GM19099 (cell line): ENCODE measurements at regions not wholly inside any gene's neighbourhood (a gene's known extent, or its start where the extent isn't known, plus 50 kb on each side); places are given as distances from the start of the nearest gene placed in this dataset.

Experiments used
- POLR2A ChIP-seq: IDR thresholded peaks from 3 replicates; pipeline ENCODE4 v1.6.1; 2011; ENCODE audit warnings: low read depth; ENCODE audit not compliant: insufficient read length; ENCODE audit errors: extremely low read depth

- TF ChIP-seq POLR2A: no peak
Observed at GRCh38 chr15:70334286-70334685, 236.6 kb upstream of the TLE3 start.

DNA sequence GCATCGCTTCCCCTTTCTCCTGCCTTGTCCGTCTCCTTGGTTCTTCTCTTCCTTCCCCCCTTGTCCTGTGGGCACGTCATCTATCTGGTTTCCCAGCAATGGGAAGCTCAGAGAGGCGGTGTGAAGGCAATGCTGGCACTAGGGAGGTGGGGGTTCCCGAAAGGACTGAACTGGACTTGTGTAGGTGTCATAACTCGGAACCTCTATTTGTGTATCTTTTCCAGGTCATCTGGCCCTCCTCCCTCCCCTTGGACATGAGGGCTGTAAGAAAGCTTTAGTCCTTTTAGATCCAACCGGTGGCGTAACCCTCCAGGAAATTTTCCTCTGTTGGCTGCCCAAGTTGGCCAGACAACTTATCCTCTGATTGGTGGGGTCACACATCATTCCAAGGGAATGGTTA lies 231.5 kb upstream of the TLE3 start:
- no peak for TF ChIP-seq POLR2A

GRCh38 chr15:70328679-70329115 lies 231.0 kb upstream of the TLE3 start:
- TF ChIP-seq POLR2A: no peak

DNA sequence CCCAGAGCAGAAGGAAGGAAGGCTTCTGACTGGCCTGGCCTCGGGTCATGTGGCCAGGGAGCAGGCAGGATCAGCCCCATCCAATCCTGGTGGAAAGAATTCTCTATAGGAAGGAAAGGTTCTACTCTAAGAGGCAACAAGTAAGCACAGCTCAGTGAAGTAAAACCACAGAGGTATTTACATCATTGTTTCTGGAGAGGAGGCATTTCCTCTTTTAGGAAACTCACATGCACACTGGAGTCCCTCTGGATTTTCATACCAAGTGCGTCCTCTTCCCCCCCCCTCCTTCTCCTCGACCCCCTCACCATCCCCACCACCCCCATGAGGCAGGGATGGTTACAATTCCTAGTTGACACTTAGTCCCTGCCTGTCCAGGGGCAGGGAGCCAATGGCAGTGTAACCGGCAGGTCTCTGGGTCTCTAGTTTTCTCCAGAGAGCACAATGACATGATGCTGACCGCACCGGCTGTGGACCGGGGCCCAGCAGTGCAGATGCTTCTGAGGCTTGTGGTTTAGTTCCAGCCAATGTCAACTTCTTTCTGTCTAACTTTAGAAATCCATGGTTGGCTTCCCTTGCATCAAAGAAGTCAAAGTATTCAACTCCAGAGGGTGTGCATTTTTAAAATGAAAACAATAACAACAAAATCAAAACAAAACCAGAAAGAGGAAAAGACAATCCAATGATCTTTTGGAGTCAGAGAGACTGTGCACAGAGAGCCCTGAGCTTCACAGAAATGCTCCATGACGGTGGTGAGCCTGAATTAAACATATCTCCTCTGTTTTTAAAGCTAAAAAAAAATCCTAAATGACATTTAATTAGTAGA lies 230.3 kb upstream of the TLE3 start:
- no peak for TF ChIP-seq POLR2A

DNA sequence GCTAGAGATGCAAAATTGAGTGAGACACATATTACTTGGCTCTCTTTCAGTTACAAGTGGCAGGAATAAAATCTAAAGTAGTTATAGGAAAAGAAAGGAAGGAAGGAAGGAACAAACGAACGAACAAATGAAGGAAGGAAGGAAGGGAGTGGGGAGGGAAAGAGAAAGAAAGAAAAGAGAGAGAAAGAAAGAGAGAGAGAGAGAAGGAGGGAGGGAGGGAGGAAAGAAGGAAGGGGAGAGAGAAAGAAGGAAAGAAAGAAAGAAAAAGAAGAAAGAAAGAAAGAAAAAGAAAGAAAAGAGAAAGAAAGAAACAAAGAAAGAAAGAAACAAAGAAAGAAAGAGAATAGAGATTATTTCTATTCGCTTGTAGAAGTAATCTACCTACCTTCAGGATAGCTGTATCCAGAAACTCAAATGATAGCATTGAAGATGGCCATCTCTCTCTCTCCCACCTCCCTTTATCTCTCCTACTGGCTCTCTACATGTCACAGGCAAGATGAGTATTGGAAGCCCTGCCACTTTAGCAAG lies 229.7 kb upstream of the TLE3 start:
- TF ChIP-seq POLR2A: no peak

GRCh38 chr15:70324001-70324974 lies 226.6 kb upstream of the TLE3 start:
- no peak for TF ChIP-seq POLR2A

DNA sequence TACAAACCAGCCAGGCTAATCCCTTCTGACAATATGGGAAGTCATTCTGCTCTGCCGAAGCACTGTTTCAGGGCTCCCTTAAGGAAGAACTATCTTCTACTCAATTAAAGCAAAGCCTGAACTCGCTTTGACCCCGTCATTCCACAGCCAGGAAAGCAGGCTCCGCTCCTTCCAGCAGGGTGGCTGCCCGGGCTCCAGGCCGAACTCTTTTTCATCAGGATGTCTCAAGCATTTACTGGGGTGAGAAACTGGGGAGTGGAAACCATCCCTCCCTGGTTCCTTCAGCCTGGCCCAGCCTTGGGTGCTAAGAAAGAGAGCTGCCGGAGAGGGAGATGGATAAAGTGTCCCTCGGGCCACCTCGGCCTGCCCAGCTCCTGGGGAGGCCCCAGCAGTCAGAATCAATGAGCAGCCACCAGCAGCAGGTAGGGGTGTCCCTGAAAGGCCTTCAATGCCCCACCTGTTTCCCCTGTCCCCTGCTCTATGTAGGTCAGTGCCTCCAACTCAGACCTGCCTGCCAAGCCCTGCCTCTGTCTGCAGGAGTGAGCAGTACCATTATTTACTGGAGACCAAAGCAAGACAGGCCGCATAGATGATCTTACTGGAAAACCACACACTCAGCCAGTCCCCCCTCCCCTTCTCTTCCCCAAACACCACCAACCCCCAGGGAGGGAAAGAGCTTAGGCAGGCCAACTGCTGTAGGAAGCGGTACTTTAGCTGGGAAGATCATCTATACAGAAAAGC lies 225.6 kb upstream of the TLE3 start:
- no peak for TF ChIP-seq POLR2A

GRCh38 chr15:70322051-70322668 lies 224.4 kb upstream of the TLE3 start:
- no peak for TF ChIP-seq POLR2A

DNA sequence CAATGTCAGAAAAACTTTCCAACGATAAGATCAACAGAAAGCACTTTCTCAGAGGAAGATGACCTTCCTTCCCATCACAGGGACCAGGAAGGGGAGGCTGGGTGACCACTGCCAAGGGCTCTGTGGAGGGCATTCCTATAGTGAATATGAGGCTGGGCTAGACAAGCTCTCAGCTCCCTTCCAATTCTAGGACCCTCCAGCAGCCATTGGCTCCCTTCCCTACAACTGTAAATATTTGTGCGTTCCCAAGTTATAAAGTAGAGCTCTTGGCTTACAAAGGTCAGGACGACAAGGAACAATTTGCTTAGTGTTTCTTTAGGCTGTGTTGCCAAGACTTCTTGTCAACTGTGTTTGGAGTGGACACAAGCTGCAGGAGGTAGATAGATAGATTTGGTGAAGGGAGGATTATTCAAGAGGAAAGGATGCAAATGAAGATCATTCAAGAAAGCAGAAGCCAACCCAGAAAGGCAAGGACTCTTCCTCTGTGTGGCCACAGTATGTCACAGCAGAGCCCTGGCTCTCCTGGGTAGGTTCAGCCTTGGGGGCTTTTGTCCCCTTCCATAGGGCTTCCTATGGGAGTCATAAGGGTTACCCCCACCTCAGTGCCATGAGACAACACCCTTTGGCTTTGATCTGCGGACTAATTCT lies 223.6 kb upstream of the TLE3 start:
- TF ChIP-seq POLR2A: no peak

DNA sequence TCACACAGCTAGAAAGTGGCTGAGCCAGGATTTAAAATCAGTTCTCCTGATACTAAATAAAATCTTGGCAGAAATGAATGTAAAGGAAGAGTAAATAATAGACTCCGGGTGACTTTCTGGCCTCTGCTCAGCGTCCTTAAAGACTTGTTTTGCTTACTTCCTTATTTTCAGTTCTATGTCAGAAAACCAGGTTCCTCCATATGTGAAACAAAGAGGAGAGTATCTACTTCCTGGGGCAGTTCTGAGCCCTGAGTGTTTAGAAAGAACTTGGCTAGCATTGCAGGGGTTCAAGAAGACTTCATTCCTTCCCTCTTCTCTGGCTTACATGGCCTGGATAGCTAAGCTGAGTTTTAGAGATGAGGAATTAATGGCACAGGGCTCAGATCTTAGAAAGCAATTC lies 222.8 kb upstream of the TLE3 start:
- no peak for TF ChIP-seq POLR2A

DNA sequence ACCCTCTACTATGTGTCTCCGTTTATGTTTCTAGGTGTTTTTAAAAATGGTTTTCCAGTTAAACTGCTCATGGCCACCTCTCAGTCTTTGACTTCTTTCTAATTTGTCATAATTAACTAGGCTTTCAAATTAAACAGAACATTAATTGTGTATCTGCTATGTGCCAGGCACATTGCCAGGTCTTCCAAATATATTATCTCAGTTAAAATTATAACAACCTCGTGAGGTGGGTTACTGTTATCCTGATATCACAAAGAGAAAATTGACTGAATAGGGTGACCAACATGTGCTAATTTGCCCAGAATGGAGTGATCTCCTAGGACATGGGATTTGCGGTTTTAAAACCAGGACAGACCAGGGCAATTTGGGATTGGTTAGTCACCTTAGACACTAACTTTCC lies 222.4 kb upstream of the TLE3 start:
- no peak for TF ChIP-seq POLR2A

- TF ChIP-seq POLR2A: peak; percentile 47
Observed at GRCh38 chr15:70319466-70319865, 221.7 kb upstream of the TLE3 start.

DNA sequence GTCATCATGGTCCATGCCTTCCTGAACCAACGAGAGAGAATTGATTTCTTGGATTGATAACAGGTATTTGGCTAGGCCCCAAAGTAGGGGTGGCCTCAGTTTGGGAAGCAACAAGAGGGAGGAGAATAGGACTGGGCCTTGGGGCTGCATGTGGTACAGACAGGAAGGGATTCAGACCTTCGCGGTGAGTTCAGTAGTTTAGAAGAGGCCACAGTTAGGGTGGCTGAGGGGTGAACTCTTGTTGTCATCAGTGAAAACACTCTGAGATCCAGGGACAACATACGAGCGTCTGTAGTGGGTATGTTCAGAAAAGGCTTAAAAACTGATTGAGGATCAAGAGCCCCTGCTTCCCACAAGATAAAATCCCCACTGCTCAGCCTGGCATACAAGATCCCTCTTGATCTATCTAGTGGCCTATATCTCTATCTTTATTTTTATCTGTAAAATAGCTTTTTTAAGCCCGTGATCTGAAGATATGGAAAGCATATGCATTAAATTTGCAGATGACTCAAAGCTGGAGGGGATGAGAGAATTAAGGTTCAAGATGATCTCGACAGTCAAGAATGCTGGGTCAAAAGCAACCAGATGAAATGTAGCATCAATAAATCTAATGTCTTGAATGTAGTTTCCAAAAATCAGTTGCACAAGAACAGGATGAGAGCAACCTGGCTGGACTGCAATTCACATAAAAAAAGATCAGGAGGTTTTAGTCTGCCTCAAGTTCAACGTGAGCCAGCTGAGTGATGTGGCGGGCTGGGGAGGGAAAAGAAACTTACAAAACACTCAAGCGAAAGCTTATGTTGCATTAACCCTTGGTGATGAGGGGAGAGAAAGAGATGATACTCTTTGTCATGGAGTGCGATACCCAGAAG lies 221.1 kb upstream of the TLE3 start:
- no peak for TF ChIP-seq POLR2A

GRCh38 chr15:70316059-70316600 lies 218.4 kb upstream of the TLE3 start:
- TF ChIP-seq POLR2A: no peak
